ENCODE measurements at regions not wholly inside any gene's neighbourhood (a gene's known extent, or its start where the extent isn't known, plus 50 kb on each side); places are given as distances from the start of the nearest gene placed in this dataset.

DNA sequence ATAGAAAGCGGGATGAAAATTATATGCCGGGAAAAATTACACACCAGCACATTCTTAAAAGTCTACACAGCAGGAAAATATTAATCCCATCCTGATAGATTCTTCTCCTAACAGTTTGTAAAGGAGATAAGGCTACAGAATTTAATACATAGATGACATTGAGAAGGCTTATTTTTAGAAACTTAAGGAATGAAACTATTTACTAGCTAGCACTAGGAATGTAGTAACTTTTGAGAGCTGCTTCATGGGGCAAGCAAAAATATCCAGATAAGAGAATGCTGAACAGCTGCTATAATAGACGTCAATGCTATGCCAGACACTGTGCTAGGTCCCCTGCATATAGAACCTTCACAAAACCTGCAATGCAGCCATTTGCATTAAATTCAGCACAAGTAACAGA, 912.7 kb upstream of the NR2F2 start:
- TF ChIP-seq, protein P1, sequence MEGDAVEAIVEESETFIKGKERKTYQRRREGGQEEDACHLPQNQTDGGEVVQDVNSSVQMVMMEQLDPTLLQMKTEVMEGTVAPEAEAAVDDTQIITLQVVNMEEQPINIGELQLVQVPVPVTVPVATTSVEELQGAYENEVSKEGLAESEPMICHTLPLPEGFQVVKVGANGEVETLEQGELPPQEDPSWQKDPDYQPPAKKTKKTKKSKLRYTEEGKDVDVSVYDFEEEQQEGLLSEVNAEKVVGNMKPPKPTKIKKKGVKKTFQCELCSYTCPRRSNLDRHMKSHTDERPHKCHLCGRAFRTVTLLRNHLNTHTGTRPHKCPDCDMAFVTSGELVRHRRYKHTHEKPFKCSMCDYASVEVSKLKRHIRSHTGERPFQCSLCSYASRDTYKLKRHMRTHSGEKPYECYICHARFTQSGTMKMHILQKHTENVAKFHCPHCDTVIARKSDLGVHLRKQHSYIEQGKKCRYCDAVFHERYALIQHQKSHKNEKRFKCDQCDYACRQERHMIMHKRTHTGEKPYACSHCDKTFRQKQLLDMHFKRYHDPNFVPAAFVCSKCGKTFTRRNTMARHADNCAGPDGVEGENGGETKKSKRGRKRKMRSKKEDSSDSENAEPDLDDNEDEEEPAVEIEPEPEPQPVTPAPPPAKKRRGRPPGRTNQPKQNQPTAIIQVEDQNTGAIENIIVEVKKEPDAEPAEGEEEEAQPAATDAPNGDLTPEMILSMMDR (IDR thresholded peaks at IDR 0.05), result no peak
- no peak for TF ChIP-seq POLR2A (IDR thresholded peaks at IDR 0.05)
